Lower leg skin (tissue), 4 donors: ENCODE measurements at regions not wholly inside any gene's neighbourhood (a gene's known extent, or its start where the extent isn't known, plus 50 kb on each side); places are given as distances from the start of the nearest gene placed in this dataset.

Experiments used
- DNase-seq, 2 donors: peaks; one replicate each; pipeline ENCODE4 v3.0.0-alpha.2; 2019; ENCODE audit warnings: low spot score in 2 of 2
- H3K4me3 ChIP-seq: fragments of 200-600 bp; sonication (generic); 2 replicates; pipeline ENCODE4 v1.5.1; 2017; ENCODE audit warnings: mild to moderate bottlenecking, low read depth; ENCODE audit not compliant: poor library complexity, severe bottlenecking
- POLR2A ChIP-seq, 2 donors: fragments of 450-650 bp; IDR thresholded peaks; one replicate each; pipeline ENCODE4 v1.6.1; 2016 to 2017; ENCODE audit warnings: antibody characterized with exemption in 2 of 2, mild to moderate bottlenecking in 1 of 2, moderate library complexity in 1 of 2
- WGBS, 2 donors: methylation state at CpG; one replicate each; pipeline ENCODE4 v1.1.5; 2018; 5-methylcytosine and 5-hydroxymethylcytosine counted together
- intact Hi-C: fragments of 100-400 bp; cut with DNase I; formaldehyde crosslinking; loops from one replicate; pipeline ENCODE4 v1.15.0; 2023; ENCODE audit warnings: low total_unique reads
- TF ChIP-seq, protein P1 (sequence below), 3 donors: fragments of 450-650 bp; IDR thresholded peaks; one replicate each; pipeline ENCODE4 v1.5.1; 2016; ENCODE audit warnings: antibody characterized with exemption in 3 of 3, mild to moderate bottlenecking in 3 of 3, moderate library complexity in 2 of 3

DNA sequence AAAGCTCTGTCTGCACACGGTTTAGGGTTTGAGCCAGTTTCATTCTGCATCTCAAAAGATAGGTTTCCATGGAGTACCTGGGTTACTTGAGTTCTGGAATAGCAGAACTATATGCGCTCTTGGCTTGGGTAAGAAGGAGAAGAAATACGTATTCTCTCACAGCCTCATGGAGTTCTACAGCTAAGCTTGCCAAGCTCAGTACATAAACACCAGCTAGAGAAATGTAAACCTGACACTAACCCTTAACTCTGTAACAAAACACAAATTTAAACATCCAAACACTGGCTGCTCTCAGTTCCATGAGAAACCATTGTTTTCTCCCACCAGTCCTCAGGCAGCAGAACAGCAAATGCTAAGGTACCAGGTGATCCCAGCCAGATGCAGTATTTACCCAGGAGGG, 557.2 kb downstream of the INHBA start:
- intact Hi-C loops: no loop called here
- 84 to 89% methylated on average over 3 of the region's 3 CpGs for WGBS, 2 donors
- DNase-seq: no peak
- H3K4me3 ChIP-seq: no peak overlapping the region
- TF ChIP-seq, protein P1, sequence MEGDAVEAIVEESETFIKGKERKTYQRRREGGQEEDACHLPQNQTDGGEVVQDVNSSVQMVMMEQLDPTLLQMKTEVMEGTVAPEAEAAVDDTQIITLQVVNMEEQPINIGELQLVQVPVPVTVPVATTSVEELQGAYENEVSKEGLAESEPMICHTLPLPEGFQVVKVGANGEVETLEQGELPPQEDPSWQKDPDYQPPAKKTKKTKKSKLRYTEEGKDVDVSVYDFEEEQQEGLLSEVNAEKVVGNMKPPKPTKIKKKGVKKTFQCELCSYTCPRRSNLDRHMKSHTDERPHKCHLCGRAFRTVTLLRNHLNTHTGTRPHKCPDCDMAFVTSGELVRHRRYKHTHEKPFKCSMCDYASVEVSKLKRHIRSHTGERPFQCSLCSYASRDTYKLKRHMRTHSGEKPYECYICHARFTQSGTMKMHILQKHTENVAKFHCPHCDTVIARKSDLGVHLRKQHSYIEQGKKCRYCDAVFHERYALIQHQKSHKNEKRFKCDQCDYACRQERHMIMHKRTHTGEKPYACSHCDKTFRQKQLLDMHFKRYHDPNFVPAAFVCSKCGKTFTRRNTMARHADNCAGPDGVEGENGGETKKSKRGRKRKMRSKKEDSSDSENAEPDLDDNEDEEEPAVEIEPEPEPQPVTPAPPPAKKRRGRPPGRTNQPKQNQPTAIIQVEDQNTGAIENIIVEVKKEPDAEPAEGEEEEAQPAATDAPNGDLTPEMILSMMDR (IDR thresholded peaks at IDR 0.05): no peak
- no peak for TF ChIP-seq POLR2A (IDR thresholded peaks at IDR 0.05)

DNA sequence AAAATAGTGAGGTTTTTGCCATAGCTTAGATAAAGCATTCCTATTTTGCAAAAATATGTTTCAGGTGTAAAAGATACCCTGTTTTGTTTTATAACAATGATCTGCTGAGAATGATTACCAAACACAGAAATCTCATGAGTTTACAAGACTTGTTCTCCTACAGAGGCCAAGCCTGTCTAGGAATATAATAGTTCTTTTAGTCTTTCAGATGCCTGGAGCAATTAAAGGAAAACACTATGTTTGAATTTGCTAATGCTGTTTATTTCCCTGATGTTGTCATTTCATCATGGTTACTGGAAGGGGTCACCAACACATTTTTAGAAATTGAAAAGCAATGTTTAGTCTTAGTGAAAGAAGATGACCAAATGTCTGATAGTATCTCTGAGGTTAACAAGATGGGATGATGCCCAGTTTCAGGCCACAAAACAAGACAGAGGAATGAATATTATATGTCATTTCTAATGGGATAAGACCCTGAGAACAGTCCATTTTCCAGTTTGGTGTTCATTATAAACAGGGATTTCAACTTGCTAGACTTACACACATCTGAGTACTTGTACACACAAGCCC, 559.9 kb downstream of the INHBA start:
- TF ChIP-seq, protein P1 (IDR thresholded peaks at IDR 0.05): no peak
- TF ChIP-seq POLR2A (IDR thresholded peaks at IDR 0.05): no peak
- intact Hi-C loops: no loop called here
- H3K4me3 ChIP-seq: no peak overlapping the region
- DNase-seq: no peak

DNA sequence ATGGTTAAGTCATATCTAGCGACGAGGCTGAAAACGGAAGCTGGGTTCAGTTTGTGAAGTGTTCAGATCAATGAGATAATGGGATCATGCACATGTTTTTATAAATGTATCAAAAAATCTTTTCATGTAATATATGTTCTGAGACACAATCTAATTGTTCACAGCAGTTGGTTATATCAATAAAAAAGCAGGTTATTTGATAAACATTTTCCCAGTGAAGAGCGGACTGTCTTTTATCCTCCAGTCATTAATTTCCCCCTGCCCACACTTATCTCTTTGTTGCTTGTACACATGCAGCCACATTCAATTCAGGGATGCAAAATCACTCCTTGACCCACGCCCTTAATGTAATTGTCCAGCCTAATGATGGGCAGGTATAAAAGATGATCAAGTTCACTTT, 563.1 kb downstream of the INHBA start:
- intact Hi-C loops: no loop called here
- no peak for DNase-seq
- WGBS, 2 donors: 83 to 87% methylated on average over 5 of the region's 5 CpGs
- no peak for TF ChIP-seq POLR2A (IDR thresholded peaks at IDR 0.05)
- TF ChIP-seq, protein P1 (IDR thresholded peaks at IDR 0.05): no peak
- H3K4me3 ChIP-seq: no peak overlapping the region

DNA sequence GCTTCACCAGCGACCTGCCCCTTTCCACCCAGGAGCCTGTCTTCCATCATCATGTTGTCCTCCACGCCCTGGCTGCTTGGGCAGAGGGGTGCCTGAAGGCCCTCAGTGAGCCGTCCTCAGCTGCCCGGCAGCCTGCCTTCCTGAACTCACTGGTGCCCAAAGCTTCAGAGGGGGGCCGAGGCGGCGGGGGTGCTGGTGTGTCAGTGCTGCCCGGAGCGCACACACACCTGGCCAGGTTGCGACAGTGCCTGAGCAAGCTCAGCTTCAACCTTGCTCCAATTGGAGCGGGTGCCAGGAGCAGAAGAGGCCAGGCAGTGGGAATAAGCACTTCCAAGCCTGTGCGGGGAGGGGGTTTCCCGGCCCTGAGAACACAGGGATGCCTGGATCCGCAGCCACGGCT, 566.3 kb downstream of the INHBA start:
- intact Hi-C loops: no loop called here
- 91 to 93% methylated on average over 12 of the region's 15 CpGs for WGBS, 2 donors

DNA sequence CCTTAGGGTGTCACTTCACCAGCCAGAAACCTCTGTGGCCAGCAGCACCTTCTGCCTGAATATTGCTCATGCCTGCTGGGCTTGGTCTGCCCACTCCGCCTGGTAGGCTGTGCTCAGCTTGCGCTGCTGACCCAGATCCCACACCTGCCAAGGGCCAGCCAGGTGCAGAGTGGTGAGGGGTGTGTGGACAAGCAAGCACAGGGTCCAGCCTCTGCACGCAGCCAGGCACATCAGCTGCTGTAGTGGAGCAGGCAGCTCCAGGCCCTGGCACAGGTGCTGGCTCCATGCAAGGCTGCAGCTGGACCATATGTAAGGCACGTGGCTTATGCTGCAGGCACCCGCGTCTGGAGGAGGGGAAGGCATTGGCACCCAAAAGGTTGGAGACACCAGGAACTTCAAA, 567.4 kb downstream of the INHBA start:
- 81 to 96% methylated on average over 6 of the region's 6 CpGs for WGBS, 2 donors
- intact Hi-C loops: no loop called here
- H3K4me3 ChIP-seq: no peak overlapping the region
- TF ChIP-seq POLR2A (IDR thresholded peaks at IDR 0.05): no peak
- TF ChIP-seq, protein P1 (IDR thresholded peaks at IDR 0.05): no peak
- no peak for DNase-seq

More for the DNA sequence above, 566.3 kb downstream of the INHBA start:
- H3K4me3 ChIP-seq: no peak overlapping the region
- DNase-seq: no peak
- TF ChIP-seq POLR2A (IDR thresholded peaks at IDR 0.05): no peak
- TF ChIP-seq, protein P1 (IDR thresholded peaks at IDR 0.05): no peak
